Embryonic facial prominence (tissue), 1 donor: ENCODE measurements at regions not wholly inside any gene's neighbourhood (a gene's known extent, or its start where the extent isn't known, plus 50 kb on each side); places are given as distances from the start of the nearest gene placed in this dataset.

Experiments used
- DNase-seq: peaks from one replicate; pipeline ENCODE4 v3.0.0-alpha.2; 2016; ENCODE audit errors: extremely low spot score

DNA sequence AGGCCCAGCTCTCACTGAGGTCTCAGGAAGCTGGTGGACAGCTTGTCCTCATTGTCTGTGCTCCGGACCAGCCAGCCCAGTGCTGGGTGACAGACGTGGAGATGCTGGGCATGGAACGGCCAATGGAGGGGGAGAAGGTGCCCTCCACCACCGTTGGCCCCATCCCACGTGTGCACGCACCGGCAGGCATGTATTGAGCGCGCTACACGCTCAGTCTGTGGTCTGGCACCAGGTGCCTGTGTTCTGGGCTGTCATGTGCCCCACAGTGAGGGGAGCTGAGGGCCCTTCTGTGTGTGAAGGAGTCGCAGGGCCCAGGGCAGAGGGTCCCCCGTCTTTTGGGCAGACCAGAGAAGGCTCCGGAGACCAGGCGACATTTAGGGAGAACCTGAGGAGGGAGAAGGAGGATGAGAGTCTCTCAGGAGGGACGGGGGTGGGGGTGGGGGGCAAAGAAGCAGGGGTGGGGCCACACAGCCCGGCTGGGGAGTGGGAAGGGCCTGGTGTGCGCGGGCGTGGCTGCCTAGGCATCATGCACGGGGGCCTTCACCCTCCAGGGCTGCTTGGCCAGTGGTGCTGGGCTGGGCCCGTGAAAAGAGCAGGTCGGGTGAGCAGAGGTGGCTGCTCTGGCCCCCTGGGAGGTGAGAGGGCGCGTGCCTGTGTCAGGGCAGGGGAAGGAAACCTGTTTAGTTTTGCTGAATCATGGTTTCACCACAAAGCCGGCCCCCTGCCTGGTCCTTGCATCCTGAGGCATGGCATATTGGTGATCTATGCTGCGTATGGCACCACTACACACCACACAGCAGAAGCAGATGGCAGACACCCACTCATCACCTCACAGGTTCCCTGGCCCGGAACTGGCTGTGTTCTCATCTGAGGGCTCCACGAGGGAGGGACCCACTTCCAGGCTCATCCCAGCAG, 86.7 kb upstream of the TTC34 start:
- DNase-seq: no peak

DNA sequence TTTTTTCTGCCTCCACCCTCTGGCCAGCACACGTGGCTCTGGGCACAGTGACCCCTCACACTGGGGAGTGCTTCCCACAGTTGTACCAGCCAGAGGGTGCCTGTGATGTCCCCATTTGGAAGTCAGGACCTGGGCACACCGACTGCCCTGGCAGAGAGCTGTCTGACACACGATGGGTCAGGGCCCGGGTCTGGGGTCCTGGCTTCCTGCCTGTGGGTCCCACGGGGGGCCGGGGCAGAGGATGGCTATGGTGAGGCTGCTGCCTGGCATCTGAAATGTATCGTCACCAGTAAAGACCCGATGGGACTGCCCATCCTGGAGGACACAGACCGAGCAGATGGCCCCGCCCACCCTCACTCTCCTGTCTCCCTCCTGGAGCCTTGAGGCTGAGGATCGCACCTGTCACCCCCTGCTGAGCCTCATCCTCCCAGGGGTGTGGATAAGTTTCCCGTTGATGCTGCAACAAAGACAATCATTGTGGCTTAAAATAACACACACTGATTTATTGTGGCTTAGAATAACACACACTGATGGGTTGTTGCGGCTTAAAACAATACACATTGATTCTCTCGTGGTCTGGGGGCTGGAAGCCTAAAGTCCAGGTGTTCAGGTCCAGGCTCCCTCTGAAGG, 88.8 kb upstream of the TTC34 start:
- DNase-seq: no peak

DNA sequence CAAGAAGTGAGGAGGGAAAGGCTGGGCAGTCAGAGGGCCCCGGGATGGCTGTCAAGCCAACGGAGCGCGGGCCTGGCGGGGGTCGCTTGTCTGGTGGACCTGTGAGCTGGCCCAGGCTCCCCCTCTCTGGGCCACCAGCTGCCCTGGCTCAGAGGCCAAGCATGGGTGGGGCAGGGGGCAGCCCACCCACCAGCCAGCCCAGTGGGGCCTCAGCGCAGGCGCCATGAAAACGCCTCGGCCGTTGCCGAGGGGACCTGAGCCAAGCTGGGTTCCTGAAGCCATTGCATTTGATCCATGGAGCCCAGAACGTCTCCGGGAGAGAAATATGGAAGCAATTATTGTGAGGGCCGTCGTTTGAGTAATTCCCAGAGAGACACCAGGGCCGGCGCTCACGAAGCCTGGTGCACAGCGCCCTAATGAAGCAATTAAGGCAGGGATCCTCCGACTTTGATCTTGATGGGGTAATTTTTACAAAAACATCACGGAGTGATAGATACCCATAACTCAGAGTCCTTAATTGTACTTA, 90.5 kb upstream of the TTC34 start:
- no peak for DNase-seq

DNA sequence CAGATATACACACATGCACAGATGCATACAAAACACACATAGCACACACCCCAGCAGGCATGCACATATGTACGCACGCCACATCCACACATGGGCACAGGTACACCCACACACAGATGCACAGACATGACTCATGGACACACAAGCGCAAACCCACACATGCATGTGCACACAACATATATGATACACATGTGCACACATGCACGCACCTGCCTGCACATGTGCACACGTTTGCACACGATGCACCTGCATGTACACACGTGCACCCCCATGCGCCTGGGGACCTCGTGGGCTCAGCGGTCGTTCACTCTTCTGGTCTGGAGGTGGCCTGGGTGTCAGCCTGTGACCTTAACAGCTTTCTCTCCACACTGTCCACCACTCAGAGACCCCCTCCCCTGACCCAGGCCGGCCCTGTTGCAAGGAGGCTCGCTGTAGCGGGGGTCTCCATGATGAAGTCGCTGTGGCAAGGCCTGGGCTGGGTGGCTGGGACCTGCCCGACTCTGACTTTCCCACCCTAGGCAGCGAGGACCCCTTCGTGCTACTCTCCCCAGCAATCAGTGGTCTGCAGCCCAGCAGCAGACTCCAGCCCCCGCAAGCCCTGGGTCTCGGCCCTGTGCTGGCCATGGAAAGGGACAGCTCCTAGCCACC, 92.1 kb upstream of the TTC34 start:
- no peak for DNase-seq

DNA sequence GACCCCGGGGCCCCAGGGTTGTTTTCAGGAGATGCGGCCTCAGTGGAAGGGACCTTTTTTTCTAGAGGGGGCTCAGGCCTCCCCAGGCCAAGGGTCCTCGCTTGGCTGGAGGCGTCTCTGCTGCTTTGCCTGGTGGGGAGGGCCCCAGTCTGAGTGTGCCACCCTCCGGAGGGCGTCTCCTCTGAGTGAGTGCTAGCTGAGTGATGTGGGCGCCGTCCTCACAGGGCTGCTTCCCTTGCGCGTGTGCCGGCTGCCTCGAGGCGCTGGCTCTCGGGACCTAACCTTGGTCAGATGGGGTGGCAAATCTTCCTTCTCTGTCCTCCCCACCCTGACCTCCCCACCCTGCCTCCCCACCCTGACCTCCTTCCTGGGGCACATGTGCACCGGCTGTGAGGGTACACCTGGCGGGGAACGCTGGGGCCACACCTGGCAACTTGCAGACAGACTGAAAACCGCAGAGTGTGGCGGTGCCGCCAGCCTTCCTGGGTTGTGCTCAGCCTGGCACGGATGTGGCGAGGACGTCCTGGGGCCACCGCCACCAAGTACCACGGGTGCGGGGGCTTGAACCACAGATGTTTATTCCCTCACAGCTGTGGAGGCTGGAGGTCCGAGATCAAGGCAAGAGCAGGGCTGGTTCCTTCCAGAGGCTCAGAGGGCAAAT, 93.0 kb upstream of the TTC34 start:
- DNase-seq: no peak

DNA sequence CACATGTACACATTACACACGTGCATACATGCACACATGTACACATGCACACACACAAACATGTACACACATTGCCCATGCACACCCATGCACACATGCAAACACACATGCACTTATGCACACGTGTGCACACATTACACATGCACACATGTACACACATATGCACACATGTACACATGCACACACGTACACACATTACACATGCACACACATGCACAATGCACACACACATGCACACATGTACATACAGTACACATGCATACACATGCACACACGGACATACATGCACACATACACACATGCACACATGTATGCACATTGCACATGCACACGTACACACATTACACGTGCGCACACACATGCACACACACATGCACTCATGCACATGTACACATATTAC, 95.3 kb upstream of the TTC34 start:
- no peak for DNase-seq

DNA sequence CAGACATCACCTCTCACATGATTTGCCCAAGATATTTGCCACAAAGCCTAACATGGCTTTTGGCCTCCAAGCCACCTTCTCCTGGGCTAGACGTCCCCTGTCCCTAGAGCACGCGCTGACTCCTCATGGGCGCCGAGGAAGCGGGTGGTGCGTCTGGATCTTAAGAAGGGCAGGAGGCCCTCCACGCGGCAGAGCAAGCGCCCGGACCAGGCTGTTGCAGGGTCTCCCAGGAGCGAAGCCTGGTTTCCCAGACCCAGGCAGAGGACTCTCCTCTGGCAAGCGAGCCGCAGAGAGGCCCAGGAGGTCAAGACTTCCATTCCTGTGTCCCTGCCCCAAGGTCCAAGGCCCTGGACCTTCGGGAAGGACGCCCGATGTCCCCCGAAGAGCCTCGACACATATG, 101.7 kb upstream of the TTC34 start:
- no peak for DNase-seq

DNA sequence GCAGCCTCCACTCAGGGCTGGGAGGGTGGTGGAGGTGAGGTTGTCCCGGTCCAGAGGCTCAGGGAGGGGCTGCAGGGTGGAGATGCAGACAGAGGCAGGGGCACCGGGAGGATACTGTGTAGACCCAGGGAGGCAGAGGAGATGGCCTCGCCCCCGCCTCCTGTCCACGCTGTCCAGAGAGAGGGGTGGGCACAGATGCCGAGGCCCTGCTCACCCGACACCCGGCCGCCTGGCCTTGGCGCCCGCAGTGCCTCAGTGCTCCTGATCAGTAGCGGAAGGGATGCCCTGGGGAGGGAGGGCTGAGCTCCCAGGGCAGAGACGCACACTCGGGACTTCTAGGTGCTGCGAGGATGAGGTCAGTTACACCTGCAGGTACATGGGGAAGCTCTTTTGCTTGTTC, 102.7 kb upstream of the TTC34 start:
- DNase-seq: no peak

DNA sequence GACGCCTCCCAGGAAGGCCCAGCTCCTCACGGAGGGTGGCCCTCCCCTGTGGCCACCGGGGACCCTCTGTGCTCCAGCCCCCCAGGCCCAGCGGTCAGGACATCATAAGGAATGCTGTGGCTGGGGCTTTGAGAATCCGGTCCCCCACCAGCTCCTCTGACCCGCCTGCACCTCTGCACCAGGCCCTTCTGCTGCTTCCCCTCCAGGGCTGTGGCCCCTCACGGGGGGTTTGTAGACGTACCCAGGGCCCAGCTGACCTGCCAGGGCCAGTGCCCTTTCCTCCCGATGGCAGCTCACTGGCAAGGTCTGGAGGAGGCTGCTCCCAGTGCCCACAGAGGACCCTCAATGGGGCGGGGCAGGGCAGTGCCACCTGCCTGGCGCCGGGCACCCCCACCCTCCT, 103.9 kb upstream of the TTC34 start:
- no peak for DNase-seq

DNA sequence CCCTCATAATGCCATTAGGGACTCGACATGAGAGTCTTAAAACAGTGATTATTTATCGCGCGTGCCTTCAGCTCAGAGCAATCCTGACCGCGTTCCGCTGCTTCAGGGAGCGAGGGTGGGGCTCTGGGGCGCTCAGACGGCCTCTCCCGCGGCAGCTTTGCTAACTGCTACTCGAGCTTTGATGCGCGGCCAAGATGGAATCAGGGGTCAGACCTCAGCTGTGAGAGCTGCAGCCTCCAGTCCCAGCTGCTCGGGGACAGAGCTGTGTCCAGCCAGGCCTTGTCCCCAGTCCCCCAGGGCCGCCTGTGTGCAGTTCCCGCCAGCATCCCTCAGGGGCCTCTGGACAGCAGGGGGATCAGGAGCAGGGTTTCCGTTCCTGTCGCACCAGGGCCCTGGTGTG, 104.6 kb upstream of the TTC34 start:
- DNase-seq: no peak

DNA sequence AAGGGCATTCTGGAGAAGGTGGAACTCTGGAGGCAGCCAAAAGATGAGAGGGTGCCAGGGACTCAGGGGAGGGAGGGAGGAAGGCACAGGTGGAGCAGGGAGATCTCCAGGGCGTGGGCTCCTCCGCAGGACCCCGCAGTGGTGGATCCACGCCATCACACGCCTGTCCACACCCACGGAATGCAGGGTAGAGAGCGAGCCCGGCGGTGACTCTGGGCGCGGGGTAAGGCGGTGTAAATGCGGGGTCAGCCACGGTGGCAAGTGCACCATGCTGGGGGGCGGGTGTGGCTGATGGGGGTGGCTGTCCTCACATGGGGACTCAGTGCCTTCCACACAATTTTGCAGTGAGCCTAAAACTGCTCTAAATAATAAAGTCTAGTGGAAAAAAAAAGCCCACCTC, 105.1 kb upstream of the TTC34 start:
- no peak for DNase-seq

DNA sequence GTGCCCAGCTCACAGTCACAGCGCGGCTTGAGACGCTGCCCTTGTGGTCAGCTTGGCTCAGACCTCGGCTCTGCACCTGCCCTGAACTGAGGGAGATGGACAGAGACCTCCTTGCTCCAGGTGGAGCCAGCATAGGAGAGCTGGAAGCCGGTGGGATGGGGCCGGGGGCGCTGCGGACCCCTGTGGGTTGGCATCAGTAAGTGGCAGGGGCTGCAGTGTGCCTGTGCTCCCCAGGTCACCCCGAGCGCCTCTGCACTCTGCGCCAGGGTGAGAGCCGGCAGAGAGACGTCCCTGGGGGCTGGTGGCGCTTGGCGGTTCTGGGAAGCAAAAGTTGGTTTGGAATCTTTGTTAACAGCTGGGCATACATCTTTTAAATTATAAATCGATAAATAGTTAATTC, 105.6 kb upstream of the TTC34 start:
- DNase-seq: no peak

DNA sequence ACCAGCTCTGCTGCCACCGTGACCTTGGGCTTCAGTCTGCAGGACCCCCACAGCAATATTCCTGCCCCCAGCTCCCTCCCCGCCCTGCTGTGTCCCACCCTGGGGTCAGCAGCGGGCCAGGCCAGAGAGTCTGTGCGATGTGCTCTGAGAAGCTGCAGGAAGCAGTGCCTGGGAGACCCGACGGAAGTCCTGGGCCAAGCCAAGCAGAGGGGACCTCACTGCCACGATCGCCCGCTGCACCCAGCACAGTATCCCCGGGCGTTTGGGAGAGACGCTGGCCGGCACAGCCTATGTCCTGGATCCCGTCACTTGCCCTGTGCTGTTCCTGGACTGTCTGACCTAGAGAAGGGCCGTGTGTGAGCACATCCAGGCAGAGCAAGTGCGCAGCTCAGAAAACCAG, 106.6 kb upstream of the TTC34 start:
- DNase-seq: no peak

DNA sequence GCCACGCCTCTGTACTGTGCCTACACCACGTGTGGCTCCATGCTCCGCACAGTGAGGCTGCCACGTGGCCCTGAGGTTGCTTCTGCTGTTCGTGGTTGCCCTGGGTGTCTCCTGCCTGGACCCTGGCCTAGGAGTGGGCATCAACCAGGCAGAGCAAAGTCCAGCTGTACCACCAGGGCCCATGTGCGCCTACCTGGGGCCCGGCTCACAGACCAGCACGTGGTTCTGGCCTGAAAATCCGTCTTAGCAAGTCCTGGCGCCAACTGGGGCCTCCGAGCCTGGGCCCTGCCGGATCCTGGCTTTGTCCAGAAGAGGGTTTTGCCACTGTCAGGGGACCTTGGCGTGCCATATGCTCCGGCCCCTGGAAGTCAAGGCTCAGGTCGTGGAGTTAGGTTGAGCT, 107.1 kb upstream of the TTC34 start:
- DNase-seq: no peak

DNA sequence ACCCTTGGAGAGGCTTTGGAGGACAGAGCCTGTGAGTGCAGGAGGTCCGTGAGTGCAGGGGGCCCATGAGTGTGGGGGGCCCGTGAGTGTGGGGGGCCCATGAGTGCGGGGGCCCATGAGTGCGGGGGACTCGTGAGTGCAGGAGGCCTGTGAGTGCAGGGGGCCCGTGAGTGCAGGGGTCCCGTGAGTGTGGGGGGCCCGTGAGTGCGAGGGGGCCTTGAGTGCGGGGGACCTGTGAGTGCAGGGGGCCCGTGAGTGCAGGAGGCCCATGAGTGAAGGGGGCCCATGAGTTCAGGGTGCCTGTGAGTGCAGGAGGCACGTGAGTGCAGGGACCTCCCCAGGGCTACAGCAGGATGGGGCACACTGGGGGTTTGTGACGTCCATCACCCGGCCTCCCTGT, 108.3 kb upstream of the TTC34 start:
- DNase-seq: no peak

DNA sequence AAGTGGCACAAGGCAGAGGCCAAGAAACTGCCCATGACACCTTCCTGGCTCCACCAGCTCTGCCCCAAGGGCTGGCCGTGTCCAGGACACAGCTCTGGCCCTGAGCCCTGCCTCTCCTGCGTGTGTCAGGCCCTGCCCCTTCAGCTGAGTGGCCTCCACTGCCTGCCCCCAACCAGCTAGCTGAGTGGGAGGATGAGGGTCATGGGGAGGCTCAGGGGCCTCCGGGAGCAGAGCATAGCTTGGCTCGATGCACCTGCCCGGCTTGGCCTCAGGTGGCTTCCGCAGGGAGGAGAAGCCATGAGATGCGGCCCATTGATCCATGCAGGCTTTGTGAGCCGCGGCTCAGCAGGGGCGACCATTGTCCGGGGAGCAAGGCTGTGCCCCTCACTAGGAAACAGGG, 108.7 kb upstream of the TTC34 start:
- no peak for DNase-seq

DNA sequence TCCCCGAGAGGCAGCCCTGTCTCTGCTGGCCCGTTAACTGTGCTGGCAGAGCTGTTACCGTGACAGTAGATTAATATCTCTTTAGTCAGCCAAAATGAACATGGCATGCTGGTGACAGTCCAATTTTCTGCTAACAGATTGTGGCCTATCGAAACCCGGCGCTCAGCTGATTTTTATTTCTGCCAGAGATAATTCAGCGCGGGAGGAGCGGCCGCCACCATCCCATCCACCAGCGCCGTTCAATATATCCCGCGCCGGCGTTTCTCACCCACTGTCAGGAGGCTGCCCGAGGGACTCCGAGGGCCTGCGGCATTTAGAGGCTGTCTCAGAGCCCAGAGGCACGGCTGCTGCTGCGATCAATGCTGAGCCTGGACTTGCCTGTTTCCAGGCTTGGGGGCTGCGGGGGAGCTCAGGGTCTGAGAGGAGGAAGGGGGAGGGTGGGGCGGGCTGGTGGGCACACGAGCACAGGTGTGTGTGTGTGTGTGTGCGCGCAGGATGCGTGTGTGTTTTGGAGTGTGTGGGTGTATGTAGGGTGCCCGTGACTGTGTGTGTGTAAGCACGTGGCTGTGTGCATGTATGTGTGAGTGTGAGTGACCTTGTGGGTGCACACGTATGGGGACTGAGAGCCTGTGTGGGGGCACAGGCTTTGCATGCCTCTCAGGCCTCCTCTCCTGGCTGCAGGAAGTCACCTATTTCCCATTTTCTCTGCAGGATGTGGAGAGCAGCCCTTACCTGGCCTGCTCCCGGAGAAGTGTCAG, 109.7 kb upstream of the ACTRT2 start:
- DNase-seq: no peak

DNA sequence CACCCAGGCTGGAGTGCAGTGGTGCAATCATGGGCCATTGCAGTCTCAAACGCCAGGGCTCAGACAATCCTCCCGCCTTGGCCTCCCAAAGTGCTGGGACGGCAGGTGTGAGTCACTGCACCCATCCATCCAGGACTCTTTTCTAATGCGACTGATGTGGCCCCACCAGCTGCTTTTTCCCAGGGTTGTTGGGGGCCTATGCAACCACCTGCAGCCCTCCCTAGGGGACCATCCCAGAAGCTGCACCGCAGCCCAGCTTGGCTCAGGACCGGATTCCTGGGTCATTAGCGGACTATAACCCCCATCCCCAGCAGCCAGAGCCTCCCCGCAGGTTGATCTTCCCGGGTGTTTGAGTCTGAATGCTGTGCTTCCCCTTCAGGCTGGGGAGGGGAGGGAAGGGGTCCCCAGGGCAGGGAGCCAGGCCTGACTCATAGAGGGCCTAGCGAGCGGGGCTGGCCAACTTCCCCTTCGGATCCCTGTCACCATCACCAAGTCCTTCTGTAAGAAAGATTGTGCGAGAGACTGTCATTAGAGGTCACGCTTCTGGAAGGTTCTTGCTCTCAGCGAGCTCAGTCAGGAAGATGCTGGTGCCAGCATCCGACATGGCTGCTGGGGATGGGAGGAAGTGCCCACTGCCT, 108.7 kb upstream of the ACTRT2 start:
- no peak for DNase-seq

DNA sequence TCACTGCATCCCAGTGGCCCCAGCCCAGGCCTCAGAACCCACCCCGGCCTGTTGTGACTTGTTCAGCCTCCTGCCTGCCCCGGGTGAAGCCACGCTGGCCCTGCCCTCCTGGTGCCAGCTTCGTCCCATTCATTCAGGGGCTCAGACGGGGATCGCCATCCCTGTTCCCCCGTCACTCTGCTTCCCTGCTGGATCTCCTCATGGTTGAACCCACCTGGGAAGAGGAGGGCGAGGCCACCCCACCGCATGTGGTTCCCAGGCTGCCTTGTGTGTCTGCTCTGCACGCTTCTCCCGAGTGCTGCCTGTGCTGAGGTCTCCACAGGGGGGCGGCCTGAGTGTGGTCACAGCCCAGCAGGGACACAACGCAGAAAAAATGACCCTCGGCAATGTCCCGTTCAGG, 108.2 kb upstream of the ACTRT2 start:
- no peak for DNase-seq

DNA sequence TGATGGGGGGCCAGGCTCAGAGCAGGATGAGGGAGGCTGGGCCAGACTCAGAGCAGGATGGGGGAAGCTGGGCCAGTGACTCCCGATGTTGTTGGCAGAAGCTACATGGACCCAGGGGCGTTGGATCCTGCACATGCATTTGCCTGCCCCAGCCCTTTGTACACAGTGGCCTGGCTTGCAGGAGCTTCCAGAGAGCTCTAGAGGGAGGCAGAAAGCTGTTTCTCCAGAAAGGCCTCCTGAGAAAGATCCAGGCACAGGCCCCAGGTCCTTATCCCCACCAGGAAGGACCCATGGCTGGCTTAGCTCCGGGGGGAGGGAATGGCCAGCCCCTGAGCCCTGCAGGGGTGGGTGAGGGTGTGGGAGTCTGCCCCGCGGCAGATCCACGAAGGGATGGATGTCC, 106.6 kb upstream of the ACTRT2 start:
- DNase-seq: no peak

DNA sequence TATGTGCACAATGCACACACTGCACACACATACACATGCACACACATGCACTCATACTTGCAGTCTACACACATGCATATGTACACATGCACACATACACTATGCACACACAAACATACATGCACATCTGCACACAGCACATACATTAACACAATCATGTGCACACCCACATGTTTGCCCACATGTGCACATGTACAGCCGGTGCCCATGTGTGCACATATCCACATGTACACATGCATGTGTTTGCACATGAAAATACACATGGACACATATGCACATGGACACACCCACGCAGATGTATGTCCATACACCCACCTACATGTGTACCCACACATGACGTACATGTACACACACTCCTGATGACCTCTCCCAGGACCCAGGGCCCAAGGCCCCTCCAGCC, 105.1 kb upstream of the ACTRT2 start:
- no peak for DNase-seq
